Stromal cell of bone marrow (primary cell): ENCODE measurements at regions not wholly inside any gene's neighbourhood (a gene's known extent, or its start where the extent isn't known, plus 50 kb on each side); places are given as distances from the start of the nearest gene placed in this dataset.
A peak's percentile ranks its signal among the peaks of the same experiment; 100 is the strongest.
"Not testable (repeated sequence)": the region's sequence is repeated elsewhere in the genome, so short reads cannot be mapped to it uniquely, and the experiment has no call there.

Source experiments
- DNase-seq: peaks from one replicate; pipeline ENCODE4 v3.0.0-alpha.2; 2012; ENCODE audit warnings: low read depth

- no peak for DNase-seq
These were observed 117.5 kb upstream of the MEIS1 start for GRCh38 chr2:66317268-66317890.

GRCh38 chr2:66306483-66306882, 128.4 kb upstream of the MEIS1 start:
- no peak for DNase-seq

GRCh38 chr2:66305718-66306117, 129.2 kb upstream of the MEIS1 start:
- DNase-seq = peak; percentile 19

- no peak for DNase-seq
These were observed 131.5 kb upstream of the MEIS1 start for GRCh38 chr2:66303471-66303870.

GRCh38 chr2:66301767-66302140, 133.2 kb upstream of the MEIS1 start:
- no peak for DNase-seq

- peak; percentile 5 for DNase-seq
These were observed 133.7 kb upstream of the MEIS1 start for GRCh38 chr2:66301022-66301766.

GRCh38 chr2:66283787-66284186, 151.1 kb upstream of the MEIS1 start:
- DNase-seq = no peak

- DNase-seq = no peak
These were observed 152.9 kb upstream of the MEIS1 start for GRCh38 chr2:66281980-66282379.

GRCh38 chr2:66279024-66279423, 155.9 kb upstream of the MEIS1 start:
- no peak for DNase-seq

- no peak for DNase-seq
These were observed 158.9 kb upstream of the MEIS1 start for GRCh38 chr2:66275984-66276383.

- no peak for DNase-seq
These were observed 160.9 kb upstream of the MEIS1 start for GRCh38 chr2:66273933-66274490.

- no peak for DNase-seq
These were observed 162.2 kb upstream of the MEIS1 start for GRCh38 chr2:66272751-66273150.

- no peak for DNase-seq
These were observed 163.1 kb upstream of the MEIS1 start for GRCh38 chr2:66271777-66272176.

GRCh38 chr2:66270247-66270646, 164.7 kb upstream of the MEIS1 start:
- no peak for DNase-seq

- no peak for DNase-seq
These were observed 165.8 kb upstream of the MEIS1 start for GRCh38 chr2:66269166-66269565.

GRCh38 chr2:66268756-66269155, 166.2 kb upstream of the MEIS1 start:
- DNase-seq = no peak

- no peak for DNase-seq
These were observed 170.6 kb upstream of the MEIS1 start for GRCh38 chr2:66264354-66264753.

- DNase-seq = no peak
These were observed 179.1 kb upstream of the MEIS1 start for GRCh38 chr2:66255867-66256266.

- DNase-seq = no peak
These were observed 179.8 kb upstream of the MEIS1 start for GRCh38 chr2:66255136-66255535.

- DNase-seq = no peak
These were observed 181.9 kb upstream of the MEIS1 start for GRCh38 chr2:66253066-66253465.

GRCh38 chr2:66252109-66252508, 182.8 kb upstream of the MEIS1 start:
- DNase-seq = no peak

- DNase-seq = no peak
These were observed 183.4 kb upstream of the MEIS1 start for GRCh38 chr2:66251573-66251972.

- DNase-seq = not testable (repeated sequence)
These were observed 185.8 kb upstream of the MEIS1 start for GRCh38 chr2:66249089-66249488.

- DNase-seq = not testable (repeated sequence)
These were observed 191.1 kb upstream of the MEIS1 start for GRCh38 chr2:66243809-66244208.
